ELF-1 (cell line): ENCODE measurements at regions not wholly inside any gene's neighbourhood (a gene's known extent, or its start where the extent isn't known, plus 50 kb on each side); places are given as distances from the start of the nearest gene placed in this dataset.

ENCODE experiments used
- DNase-seq: peaks from one replicate; pipeline ENCODE4 v3.0.0-alpha.2; 2016; ENCODE audit warnings: low read depth, low spot score

DNA sequence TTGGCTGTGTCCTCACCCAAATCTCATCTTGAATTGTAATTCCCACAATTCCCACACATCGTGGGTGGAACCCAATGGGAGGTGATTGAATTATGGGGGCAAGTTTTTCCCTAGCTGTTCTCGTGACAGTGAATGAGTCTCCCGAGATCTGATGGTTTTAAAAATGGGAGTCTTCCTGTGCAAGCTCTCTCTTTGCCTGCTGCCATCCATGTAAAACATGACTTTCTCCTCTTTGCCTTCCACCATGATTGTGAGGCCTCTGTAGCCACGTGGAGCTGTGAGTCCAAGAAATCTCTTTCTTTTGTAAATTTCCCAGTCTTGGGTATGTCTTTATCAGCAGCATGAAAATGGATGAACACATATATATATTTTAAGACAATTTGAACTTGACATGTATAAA, 285.4 kb downstream of the BAMBI start:
- DNase-seq, result no peak

DNA sequence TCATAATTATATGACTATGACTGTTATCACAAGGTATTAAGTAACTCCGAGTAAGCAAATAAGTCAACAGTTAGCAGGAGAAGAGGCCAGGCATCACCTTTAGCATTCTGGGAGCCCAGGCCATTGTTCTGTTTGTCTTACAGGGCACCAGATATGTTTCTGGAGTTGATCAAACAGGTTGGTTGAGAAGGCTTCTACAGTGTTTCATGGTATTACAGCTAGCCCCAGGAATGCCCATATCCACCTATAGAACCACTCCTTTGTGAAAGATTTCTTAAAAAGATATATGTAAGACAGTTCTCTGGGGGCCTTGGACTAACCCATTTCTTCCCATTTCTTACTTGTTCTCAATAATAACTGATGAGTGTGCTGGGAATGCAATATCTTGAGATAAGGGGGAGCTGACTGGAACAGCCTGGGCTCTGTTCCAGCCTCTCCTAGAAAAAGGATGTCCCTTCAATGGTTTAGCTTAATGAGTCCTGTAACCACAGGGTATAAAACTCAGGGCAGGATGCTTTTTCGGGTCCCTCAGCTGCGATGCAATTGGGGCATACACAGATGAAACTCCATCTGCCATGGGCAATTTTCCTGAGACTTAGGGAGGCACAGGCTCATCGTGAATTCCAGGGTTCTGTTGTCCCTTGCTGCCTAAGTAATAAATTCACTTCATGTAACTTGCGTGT, 286.4 kb downstream of the BAMBI start:
- no peak for DNase-seq

DNA sequence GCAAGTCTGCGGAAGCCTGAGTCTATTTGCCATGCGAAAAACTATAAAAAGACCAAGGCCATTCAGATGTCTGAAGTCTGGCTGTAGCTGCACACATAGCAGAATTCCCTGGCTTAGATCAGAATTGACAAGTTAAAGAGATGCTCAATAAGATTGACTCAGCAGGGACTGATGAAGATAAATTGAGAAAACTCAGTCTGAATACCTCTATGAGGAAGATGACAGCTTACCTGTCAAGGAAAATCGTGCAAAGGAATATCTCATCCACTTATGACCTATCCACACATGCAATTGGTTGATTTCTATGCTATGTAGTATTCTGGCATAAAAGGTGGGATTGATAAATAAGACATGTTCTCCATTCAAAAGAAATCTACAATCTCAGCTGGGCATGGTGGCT, 288.6 kb downstream of the BAMBI start:
- DNase-seq, result no peak

DNA sequence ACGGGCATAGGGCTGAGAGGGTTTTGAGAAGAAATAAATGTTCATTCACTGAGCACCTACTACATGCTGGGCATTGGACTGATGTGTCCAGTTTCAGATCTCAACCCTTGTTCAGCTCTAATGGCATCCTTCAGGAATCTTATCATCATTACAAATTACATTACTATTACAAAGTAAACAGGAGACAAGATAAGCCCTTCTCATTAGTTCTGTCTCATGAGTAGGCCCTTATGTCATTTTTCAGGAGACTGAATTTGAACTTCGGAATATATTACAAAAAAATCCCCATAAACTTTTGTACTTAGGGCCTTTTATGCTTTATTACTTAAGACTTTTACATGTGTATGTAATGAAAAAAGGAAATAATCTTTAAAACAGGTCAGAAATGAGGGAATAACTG, 289.7 kb downstream of the BAMBI start:
- no peak for DNase-seq

DNA sequence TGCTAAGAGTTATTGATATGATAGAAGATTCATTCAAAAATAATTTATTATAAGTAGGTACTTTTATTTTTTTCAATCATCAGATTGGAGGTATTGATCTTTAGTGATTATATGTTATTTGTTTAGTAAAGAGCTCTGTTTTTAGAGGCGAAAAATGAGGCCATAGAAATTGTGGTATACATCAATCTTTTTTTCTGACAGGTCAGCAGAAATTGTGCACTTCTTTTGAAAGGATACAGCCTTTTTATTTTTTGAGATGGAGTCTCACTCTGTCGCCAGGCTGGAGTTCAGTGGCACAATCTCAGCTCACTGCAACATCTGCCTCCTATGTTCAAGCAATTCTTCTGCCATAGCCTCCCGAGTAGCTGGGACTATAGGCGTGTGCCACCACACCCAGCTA, 292.1 kb downstream of the BAMBI start:
- no peak for DNase-seq

DNA sequence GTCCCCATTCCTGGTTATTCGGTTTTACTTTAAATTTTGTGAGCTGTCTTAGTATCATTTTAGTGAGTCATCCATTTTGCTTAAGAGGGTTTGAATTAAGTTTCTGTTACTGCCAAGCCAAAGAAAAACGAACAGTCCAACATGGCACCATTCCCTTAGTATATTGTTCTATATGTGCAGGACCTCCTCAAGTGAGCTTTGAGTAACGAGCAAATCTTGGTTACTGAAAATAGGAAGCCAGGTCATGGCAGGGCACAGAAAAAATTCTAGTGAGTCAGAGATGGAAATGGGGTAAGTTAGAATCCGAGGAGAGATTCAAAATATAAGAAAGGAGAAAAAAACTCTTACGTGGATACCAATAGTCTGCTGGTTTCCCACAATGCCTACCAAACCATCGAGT, 292.9 kb downstream of the BAMBI start:
- no peak for DNase-seq

DNA sequence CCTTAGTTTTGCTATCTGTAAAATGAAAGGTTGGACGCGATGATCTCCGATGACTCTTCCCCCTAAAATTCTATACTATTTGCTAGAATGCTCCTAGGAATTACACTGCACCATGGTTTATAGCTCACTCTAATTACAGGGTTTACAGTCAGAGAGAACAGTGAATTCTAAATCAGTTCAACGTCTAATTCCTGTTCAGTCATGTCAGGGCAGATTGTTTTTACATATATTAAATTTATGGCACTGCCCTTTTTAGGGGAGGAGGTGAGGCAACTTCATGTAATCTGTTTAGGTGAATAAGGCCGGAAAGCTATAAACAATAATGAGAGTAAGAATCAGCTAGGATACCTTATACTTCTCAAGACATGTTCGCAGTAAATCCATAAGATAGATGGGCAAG, 293.9 kb downstream of the BAMBI start:
- DNase-seq, result no peak

DNA sequence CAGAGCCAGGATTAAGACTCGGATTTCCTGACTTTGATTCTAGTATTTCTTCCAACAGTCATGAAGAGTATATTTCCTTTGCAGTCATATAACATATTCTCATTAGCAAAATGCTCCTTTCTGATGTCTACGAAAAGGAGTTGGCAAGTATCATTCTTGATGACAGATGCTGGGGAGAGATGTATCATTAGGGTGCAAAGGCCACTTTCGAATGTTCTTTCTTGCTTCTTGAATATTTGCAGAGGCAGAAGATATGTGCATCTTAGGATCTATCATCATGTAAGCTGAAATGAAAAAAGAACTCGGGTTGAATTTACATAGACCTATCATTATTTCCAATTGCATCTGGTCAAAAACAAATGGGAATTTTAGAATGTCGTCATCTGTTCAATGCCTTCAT, 294.4 kb downstream of the BAMBI start:
- no peak for DNase-seq

DNA sequence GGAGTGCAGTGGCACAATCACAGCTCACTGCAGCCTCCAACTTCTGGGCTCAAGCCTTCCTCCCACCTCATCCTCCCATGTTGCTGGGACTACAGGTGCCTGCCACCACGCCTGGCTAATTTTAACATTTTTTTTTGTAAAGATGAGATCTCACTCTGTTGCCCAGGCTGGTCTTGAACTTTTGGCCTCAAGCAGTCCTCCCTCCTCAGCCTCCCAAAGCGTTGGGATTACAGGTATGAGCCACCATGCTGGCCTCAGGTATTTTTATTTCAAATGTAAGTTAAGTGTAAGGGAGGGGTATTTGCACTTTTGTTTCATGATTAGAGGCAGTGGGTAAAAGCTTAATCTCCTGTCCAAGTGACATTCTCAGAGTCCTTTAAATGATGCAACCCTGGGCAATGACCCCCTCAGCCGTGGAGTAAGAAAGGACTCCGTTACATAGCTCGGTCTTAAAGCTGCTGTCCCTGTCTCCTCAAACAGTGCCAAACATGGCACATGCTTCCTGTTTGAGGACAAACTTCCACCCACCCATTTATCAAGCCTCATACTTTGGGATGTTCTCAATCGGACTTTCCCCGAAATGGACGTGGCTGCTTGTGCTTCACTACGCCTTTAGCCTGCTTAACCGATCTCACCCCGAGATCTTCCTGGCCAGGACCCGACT, 296.1 kb downstream of the BAMBI start:
- no peak for DNase-seq

DNA sequence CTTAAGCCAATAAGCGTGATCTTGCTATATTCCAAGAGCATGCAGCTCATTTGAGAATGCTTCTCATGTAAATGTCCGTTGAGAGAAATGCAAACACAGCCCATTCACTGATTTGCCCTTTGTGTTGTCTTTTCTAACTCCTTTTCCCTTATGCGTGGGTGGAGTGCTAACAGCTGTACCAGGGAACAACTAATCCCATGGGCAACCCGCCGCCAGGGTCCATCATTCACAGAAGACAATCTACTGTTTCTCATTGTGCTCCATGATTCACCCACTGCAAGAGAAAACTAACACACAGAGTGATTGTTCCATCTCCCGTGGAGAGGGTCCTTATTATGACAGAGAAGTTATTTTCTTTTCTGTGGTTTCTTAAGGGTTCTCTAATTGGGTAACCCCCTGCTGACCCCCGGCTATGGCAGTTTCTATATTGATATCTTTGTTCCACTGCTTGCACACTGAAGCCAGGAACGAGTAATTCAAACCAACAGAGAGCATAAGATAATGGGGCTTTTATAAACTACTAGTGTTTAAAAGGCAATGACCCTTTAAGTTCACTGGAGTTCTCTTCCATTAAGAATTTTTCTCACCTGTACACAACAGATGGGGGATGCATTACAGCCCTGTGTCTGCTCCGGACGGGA, 298.7 kb downstream of the BAMBI start:
- DNase-seq, result no peak

DNA sequence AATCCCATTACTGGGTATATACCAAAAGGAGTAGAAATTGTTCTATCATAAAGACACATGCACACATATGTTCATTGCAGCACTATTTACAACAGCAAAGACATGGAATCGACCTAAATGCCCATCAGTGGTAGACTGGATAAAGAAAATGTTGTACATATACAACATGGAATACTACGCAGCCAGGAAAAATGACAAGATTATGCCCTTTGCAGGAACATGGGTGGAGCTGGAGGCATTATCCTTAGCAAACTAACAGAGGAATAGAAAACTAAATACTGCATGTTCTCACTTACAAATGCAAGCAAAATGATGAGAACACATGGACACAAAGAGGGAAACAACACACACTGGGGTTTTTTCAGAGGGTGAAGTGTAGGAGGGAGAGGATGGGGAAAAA, 300.2 kb downstream of the BAMBI start:
- no peak for DNase-seq

DNA sequence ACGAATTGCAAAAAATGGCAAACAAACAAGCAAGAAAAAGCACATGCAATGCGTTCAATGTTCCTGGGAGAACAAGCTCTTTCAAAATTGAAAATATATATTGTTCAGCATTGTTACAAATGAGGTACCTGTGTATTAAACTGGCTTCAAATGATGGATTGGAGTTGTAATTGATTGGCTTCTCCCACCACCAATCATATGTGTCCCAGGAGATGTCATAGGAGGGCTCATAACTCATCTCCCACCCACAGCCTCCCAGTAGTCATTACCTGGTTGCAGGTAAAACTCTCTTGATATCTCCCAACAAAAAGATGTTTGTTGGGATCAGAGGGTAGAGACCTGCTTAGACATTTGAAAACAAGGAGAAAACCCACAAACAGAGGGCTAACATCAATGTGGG, 302.9 kb downstream of the BAMBI start:
- DNase-seq, result no peak

DNA sequence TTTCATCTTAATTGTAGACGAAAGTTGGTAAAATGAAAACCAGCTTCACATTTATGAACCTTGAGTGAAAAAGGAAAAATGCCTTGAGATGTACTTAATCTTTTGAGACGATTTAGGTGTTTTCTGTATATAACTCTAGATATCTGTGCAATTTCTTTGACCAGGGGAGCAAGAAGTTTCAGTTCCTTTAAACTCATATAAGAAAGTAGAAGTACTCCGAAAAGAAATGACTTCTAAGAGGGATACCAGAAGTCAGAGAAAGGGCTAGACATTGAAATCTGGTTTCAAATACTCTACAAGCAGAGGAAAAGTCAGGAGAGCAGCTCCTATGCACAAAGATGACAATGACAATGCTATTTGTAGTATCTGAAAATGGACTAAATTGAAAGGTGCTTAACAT, 303.7 kb downstream of the BAMBI start:
- DNase-seq, result no peak

DNA sequence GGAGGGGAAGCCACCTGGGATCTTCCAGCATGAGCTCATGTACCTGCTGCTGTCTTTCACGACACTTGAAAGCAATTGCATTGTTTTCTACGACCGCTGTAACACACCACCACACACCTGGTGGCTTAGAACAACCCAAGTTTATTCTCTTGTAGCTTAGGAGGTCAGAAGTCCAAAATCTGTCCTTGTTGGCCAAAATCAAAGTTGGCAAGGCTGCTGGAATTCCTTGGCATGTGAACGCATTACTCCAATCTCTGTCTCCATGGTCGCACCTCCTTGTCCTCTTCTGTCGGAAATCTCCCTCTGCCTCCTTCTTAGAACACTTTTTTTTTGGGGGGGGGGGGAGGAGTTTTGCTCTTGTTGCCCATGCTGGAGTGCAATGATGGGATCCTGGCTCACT, 305.7 kb downstream of the BAMBI start:
- no peak for DNase-seq

DNA sequence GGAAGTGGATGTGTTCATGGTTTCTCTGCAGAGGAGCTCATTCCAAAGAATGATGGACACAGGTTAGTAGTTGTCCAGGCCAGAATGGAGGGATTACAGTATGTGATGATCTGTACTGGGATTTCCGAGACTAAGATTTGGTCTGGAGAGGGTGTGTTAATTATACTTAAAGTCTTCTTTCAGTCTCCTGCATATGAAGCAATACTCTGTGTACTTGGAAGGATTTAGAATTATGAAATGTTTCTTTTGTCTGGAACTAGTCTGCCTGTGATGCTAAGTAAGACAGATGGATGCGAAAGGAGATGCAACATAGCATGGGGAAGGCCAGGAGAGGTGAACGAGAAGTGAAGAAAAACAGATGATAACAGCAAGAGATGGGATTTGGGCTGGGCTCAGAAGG, 305.1 kb upstream of the LYZL1 start:
- no peak for DNase-seq

DNA sequence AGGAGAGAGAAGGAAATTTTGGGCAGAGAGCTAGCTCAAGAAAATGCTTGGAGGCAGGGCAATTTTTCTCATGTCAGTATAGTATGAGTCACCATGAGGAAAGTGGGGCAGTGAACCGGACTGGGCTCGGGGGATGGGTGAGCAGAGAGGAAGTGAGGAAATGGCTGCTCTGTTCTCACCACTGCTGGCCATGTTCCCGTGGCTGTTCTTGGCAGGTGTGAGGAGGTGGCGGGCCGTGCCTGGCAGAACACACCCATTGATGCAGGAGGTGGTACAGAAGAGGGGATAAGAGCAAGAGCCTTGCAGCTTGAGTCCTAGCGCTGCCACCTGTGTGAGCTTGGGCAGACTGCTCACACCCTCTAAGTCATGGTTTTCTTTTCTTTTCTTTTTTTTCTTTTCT, 304.4 kb upstream of the LYZL1 start:
- DNase-seq, result peak; percentile 43

DNA sequence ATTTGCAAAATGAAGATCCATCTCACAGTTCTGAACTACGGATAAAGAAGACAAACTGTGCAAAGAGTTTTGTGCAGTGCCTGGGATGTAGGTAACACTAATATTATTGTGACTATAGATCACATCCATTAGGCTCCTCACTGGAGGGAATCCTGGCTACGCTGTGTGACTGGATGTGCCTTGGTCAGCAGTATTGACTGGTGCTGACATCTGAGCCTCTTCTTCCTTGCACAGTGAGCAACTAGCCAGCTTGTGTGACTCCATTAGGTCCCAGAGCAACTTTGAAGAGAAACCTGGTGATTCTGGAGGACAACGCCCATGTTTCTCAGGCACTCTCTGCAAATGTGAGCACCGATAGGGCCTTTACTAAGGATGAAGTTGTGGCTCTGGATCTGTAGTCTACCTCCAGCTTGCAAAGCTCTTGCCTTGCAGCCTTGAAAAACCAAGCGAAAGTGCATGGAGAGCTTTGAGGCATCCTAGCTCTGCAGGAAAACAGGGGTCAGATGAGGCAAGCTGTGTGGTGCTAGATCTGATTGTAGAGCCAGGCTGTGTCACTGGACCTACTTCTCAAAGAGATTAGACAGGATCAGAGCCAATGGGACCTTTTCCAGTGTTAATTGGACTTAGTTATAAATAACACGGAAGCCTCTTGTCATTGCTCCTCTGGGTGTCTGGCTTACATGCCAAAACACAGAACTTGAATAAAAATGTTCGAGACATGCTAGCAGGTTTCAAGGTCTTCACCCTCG, 303.6 kb upstream of the LYZL1 start:
- no peak for DNase-seq

DNA sequence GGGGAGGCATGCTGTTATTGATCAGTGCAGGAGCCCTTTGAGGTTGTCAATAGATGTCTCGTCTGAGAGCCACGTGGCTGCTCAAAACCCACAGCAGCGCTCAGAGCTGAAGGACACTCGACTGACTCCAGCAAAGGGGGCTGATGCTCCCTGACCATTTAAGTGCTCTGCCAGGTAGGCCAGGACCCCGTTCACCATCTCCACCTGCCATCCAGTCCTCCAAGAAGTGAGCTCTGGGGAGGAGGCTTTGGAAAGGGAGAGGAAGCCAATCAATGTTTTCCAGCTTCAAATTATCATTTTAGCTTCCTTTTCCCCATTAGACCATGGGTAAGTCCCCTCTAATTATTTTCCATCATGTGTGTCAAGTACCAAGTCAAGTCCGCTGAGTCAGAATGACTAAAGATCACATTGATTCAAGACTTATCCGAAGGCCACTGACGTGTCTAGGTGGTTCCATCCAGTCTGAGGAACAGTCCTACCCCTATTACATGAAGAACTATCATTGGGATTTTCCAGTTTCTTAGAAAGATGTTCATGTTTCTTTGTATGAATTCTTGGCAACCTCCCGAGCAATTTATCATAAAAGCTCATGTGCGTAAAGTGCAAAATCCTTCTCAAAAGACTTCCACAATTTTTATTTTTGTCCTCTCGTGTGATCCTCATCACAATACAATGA, 302.6 kb upstream of the LYZL1 start:
- DNase-seq, result no peak

DNA sequence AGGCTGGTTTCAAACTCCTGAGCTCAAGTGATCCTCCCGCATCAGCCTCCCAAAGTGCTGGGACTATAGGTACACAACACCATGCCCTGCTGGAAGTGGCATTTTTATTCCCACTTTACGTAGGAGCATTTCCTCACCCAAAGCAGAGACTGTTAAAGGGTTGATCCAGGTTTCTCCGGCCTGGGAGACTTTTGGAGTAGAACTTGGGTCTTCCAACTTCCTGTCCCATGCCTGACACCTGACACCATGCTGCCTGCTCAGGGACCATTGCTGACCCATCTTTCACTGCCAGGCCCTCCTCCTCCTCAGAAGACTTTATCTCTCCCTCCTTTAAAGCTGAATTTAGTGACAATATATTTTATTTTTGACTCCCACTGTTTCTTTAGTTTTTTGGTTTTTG, 302.0 kb upstream of the LYZL1 start:
- DNase-seq, result no peak

DNA sequence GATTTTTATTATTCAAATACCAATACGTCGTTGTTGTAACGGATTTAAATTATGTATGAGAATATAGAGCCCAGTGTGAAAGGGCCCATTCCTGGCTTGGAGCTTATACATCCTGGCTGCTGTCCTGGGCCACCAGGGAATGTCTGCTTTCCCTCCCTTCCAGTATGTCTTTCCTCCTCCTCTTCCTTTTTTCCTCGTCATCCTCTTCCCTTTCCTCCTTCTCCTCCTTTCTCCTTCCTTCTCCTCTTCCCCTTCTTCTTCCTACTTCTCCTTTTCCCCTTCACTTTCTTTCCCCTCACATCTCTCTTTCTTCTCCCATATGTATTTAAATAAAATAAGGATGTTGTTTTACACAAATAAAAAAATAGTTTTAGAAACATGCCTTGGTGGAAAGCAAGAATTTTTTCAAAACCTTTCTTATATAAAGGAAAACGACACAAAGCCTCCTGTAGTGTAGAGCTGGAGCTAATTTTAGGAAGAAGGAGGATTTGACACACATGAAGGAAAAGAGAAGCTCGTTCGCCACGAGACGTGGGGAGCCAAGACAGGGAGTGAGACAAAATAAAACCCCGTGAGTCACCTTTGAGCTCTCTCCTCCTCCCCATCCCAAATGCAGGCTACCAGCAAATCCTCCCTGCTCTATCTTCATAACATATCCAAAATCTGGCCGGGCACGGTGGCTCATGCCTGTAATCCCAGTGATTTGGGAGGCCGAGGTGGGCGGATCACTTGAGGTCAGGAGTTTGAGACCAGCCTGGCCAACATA, 301.1 kb upstream of the LYZL1 start:
- DNase-seq, result no peak

DNA sequence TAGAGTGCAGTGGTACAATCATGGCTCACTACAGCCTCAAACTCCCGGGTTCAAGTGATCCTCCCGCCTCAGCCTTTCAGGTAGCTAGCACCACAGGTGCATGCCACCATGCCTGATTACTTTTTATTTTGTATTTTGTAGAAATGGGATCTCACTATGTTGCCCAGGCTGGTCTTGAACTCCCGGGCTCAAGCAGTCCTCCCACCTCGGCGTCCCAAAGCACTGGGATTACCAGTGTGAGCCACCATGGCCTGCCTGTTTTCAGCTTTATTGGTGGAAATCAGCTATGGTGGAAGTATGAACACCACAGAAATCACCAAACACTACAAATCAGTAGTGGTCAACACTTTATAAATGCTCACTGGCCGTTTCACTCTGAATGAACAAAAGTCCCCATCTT, 299.9 kb upstream of the LYZL1 start:
- DNase-seq, result no peak
